ENCODE measurements at regions not wholly inside any gene's neighbourhood (a gene's known extent, or its start where the extent isn't known, plus 50 kb on each side); places are given as distances from the start of the nearest gene placed in this dataset.

DNA sequence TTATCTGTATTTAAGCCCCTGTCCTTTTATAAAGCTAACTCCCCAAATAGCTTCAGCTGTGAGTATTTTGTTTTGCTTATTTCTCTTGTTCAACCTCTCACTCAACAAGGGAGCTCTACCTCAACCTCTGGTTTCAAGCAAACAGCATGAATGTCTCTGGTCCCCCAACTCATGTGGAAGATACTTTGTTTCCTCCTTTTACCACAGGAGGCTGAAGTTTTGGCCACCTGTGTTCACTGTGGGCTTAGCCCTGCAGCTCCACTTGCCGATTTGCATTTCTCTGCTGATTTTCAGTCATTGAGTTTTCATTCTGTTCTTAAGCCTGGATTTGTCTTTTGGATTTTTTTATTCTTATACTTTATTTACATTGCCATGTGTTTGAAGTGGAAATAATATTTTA is 613.1 kb downstream of the USP25 start:
- H3K27me3 ChIP-seq (ENCODE audit: control insufficient read depth, insufficient read depth, low read length): no peaks in the 10 kb centered on the region
- no peaks in the 10 kb centered on the region for H3K4me1 ChIP-seq (ENCODE audit: control insufficient read depth, low read depth, low read length)
- H3K4me3 ChIP-seq (ENCODE audit: low read length): no peak overlapping the region
- H3K36me3 ChIP-seq (ENCODE audit: control insufficient read depth, low read depth, low read length): no peaks in the 10 kb centered on the region
- H3K9ac ChIP-seq (ENCODE audit: low read length): no peak overlapping the region
- no peak overlapping the region for H3K27ac ChIP-seq (ENCODE audit: low read length)
- no peaks in the 10 kb centered on the region for H3K9me3 ChIP-seq (ENCODE audit: control insufficient read depth, low read depth, low read length)

DNA sequence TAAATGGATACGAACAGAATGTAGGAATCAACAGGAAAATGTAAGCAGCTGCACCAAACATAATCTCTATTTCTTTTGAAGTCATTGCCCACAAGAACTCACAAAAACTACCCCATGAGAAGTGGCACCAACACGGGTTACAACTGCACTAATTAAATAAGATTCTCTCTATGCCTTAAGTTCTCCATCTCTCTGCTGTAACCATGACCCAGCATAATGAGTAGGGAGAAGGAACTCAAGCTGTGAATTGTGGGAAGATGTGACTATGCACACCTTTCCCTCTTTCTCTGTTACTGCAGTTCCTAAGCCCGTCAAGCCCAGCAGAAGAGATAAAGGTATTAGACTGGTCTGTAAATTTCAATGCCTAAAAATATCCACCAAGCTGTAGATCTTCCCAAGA is 614.0 kb downstream of the USP25 start:
- Histone ChIP-seq H3K36me3 (ENCODE audit: control insufficient read depth, low read depth, low read length) (no peaks in the 10 kb centered on the region), H3K27me3 (ENCODE audit: control insufficient read depth, insufficient read depth, low read length) (no peaks in the 10 kb centered on the region), H3K4me3 (ENCODE audit: low read length) (no peak overlapping the region), H3K9me3 (ENCODE audit: control insufficient read depth, low read depth, low read length) (no peaks in the 10 kb centered on the region), H3K9ac (ENCODE audit: low read length) (no peak overlapping the region), H3K4me1 (ENCODE audit: control insufficient read depth, low read depth, low read length) (no peaks in the 10 kb centered on the region), H3K27ac (ENCODE audit: low read length) (no peak overlapping the region)

DNA sequence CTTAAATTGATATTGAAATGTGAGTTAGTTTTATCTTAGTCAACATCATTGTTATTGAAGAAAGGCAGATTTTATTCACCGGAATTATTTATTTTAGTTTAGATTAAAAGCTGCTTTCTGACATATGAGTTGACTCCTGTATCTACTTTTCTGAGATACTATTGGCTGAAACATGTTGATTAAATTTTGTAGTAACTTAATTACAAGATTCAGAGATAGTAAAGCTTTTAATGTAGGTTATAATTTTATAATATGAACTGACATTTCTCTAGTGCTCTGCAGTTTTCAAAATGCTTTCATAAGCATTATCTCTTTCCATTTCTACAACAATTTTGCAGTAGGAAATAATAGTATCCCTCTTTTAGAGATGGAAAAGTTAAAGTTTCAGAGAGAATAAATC is 616.0 kb downstream of the USP25 start:
- Histone ChIP-seq H3K4me1 (ENCODE audit: control insufficient read depth, low read depth, low read length) (no peaks in the 10 kb centered on the region), H3K27me3 (ENCODE audit: control insufficient read depth, insufficient read depth, low read length) (no peaks in the 10 kb centered on the region), H3K36me3 (ENCODE audit: control insufficient read depth, low read depth, low read length) (no peaks in the 10 kb centered on the region), H3K27ac (ENCODE audit: low read length) (no peak overlapping the region), H3K4me3 (ENCODE audit: low read length) (no peak overlapping the region), H3K9me3 (ENCODE audit: control insufficient read depth, low read depth, low read length) (no peaks in the 10 kb centered on the region), H3K9ac (ENCODE audit: low read length) (no peak overlapping the region)

GRCh38 chr21:16347223-16347622 is 617.4 kb downstream of the USP25 start:
- no peaks in the 10 kb centered on the region for H3K4me1 ChIP-seq (ENCODE audit: control insufficient read depth, low read depth, low read length)

DNA sequence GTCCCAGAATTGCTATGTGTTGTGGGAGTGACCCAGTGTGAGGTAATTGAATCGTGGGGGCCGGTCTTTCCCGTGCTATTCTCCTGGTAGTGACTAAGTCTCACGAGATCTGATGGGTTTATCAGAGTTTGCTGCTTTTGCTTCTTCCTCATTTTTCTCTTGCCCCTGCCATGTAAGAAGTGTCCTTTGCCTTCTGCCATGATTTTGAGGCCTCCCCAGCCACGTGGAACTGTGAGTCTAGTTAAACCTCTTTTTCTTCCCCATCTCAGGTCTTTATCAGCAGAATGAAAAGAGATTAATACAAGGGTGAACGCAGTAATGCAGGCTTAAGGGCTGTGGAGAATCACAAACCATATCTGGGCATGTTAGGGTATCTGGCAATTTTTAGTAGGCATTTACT is 624.0 kb downstream of the USP25 start:
- H3K9me3 ChIP-seq (ENCODE audit: control insufficient read depth, low read depth, low read length): no peaks in the 10 kb centered on the region
- H3K4me1 ChIP-seq (ENCODE audit: control insufficient read depth, low read depth, low read length): no peaks in the 10 kb centered on the region
- no peak overlapping the region for H3K4me3 ChIP-seq (ENCODE audit: low read length)
- no peak overlapping the region for H3K9ac ChIP-seq (ENCODE audit: low read length)
- H3K27me3 ChIP-seq (ENCODE audit: control insufficient read depth, insufficient read depth, low read length): no peaks in the 10 kb centered on the region
- H3K27ac ChIP-seq (ENCODE audit: low read length): no peak overlapping the region
- H3K36me3 ChIP-seq (ENCODE audit: control insufficient read depth, low read depth, low read length): no peaks in the 10 kb centered on the region

More at GRCh38 chr21:16347223-16347622, 617.4 kb downstream of the USP25 start:
- no peak overlapping the region for H3K4me3 ChIP-seq (ENCODE audit: low read length)
- no peaks in the 10 kb centered on the region for H3K9me3 ChIP-seq (ENCODE audit: control insufficient read depth, low read depth, low read length)
- no peak overlapping the region for H3K27ac ChIP-seq (ENCODE audit: low read length)
- no peaks in the 10 kb centered on the region for H3K27me3 ChIP-seq (ENCODE audit: control insufficient read depth, insufficient read depth, low read length)
- H3K36me3 ChIP-seq (ENCODE audit: control insufficient read depth, low read depth, low read length): no peaks in the 10 kb centered on the region
- no peak overlapping the region for H3K9ac ChIP-seq (ENCODE audit: low read length)

GRCh38 chr21:16357994-16358393 is 628.2 kb downstream of the USP25 start:
- H3K27me3 ChIP-seq (ENCODE audit: control insufficient read depth, insufficient read depth, low read length): no peaks in the 10 kb centered on the region
- H3K27ac ChIP-seq (ENCODE audit: low read length): no peak overlapping the region
- H3K4me1 ChIP-seq (ENCODE audit: control insufficient read depth, low read depth, low read length): no peaks in the 10 kb centered on the region

DNA sequence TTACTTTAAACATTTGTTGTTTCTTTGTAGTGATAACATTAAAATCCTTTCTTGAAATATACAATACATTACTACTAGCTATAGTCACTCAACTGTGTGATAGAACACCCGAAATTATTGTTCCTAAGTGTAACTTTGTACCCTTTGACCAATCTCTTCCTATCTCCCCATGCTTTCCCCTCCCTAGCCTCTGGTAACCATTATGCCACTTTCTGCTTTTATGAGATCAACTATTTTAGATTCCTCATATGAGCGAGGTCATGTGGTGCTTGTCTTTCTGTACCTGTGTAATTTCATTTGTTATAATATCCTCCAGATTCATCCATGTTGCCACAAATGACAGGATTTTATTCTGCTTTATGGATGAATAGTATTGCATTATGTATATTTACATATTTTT is 629.0 kb downstream of the USP25 start:
- Histone ChIP-seq H3K4me1 (ENCODE audit: control insufficient read depth, low read depth, low read length) (no peaks in the 10 kb centered on the region), H3K9ac (ENCODE audit: low read length) (no peak overlapping the region), H3K36me3 (ENCODE audit: control insufficient read depth, low read depth, low read length) (no peaks in the 10 kb centered on the region), H3K27me3 (ENCODE audit: control insufficient read depth, insufficient read depth, low read length) (no peaks in the 10 kb centered on the region), H3K9me3 (ENCODE audit: control insufficient read depth, low read depth, low read length) (peaks cover 3% of the 10 kb centered on the region), H3K27ac (ENCODE audit: low read length) (no peak overlapping the region), H3K4me3 (ENCODE audit: low read length) (no peak overlapping the region)

More at GRCh38 chr21:16357994-16358393, 628.2 kb downstream of the USP25 start:
- Histone ChIP-seq H3K36me3 (ENCODE audit: control insufficient read depth, low read depth, low read length) (no peaks in the 10 kb centered on the region), H3K9ac (ENCODE audit: low read length) (no peak overlapping the region), H3K4me3 (ENCODE audit: low read length) (no peak overlapping the region), H3K9me3 (ENCODE audit: control insufficient read depth, low read depth, low read length) (peaks cover 3% of the 10 kb centered on the region)

- Histone ChIP-seq H3K9ac (ENCODE audit: low read length) (no peak overlapping the region), H3K9me3 (ENCODE audit: control insufficient read depth, low read depth, low read length) (peaks cover 3% of the 10 kb centered on the region)
Observed at GRCh38 chr21:16363100-16363499, 633.3 kb downstream of the USP25 start.

GRCh38 chr21:16363518-16363917 is 633.7 kb downstream of the USP25 start:
- Histone ChIP-seq H3K27me3 (ENCODE audit: control insufficient read depth, insufficient read depth, low read length) (no peaks in the 10 kb centered on the region), H3K4me3 (ENCODE audit: low read length) (no peak overlapping the region), H3K9me3 (ENCODE audit: control insufficient read depth, low read depth, low read length) (peaks cover 3% of the 10 kb centered on the region), H3K4me1 (ENCODE audit: control insufficient read depth, low read depth, low read length) (no peaks in the 10 kb centered on the region), H3K9ac (ENCODE audit: low read length) (no peak overlapping the region), H3K36me3 (ENCODE audit: control insufficient read depth, low read depth, low read length) (no peaks in the 10 kb centered on the region), H3K27ac (ENCODE audit: low read length) (no peak overlapping the region)

More at GRCh38 chr21:16363100-16363499, 633.3 kb downstream of the USP25 start:
- Histone ChIP-seq H3K4me1 (ENCODE audit: control insufficient read depth, low read depth, low read length) (no peaks in the 10 kb centered on the region), H3K27me3 (ENCODE audit: control insufficient read depth, insufficient read depth, low read length) (no peaks in the 10 kb centered on the region), H3K36me3 (ENCODE audit: control insufficient read depth, low read depth, low read length) (no peaks in the 10 kb centered on the region), H3K27ac (ENCODE audit: low read length) (no peak overlapping the region), H3K4me3 (ENCODE audit: low read length) (no peak overlapping the region)

DNA sequence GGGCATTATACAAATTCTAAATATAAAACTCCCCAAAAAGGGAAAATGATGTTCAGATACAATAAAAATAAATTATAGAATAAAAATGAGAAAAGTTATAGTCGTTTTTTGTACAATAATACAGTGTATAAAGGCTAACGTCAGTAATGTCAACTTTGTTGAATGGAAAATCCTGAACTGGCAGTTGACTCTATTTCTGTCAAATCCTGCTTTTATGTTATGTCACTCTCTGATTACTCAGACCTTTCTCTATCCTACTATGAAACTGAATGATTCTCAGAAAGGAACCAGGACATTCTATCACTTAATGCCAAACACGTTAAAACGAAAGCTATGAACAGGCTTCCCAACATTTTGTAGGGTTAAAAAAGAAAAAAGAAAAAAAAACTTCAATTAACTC is 636.4 kb downstream of the USP25 start:
- no peaks in the 10 kb centered on the region for H3K27me3 ChIP-seq (ENCODE audit: control insufficient read depth, insufficient read depth, low read length)
- H3K4me1 ChIP-seq (ENCODE audit: control insufficient read depth, low read depth, low read length): no peaks in the 10 kb centered on the region
- H3K9ac ChIP-seq (ENCODE audit: low read length): no peak overlapping the region
- no peak overlapping the region for H3K4me3 ChIP-seq (ENCODE audit: low read length)
- H3K36me3 ChIP-seq (ENCODE audit: control insufficient read depth, low read depth, low read length): no peaks in the 10 kb centered on the region
- H3K27ac ChIP-seq (ENCODE audit: low read length): no peak overlapping the region
- no peaks in the 10 kb centered on the region for H3K9me3 ChIP-seq (ENCODE audit: control insufficient read depth, low read depth, low read length)

- no peaks in the 10 kb centered on the region for H3K4me1 ChIP-seq (ENCODE audit: control insufficient read depth, low read depth, low read length)
Observed at GRCh38 chr21:16367079-16367478, 637.3 kb downstream of the USP25 start.

DNA sequence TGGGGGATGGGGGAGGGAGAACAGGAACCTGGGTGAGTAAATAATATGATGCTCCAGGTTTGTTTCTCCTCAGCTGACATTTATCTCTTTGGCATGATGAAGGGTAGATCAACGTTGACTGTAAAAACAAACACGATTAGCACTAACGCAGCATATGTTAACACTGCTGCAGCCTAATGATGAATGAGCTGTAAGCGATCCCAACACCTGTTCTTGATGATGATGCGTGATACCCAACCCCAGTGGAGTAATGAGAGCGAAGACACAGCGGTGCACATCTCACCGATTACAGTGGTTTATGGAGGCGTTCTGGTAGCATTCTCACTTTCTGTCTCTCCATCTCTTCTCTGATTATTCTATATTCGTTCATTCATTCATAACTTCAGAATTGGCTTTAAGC is 640.4 kb downstream of the USP25 start:
- Histone ChIP-seq H3K27me3 (ENCODE audit: control insufficient read depth, insufficient read depth, low read length) (no peaks in the 10 kb centered on the region), H3K9ac (ENCODE audit: low read length) (no peak overlapping the region), H3K4me1 (ENCODE audit: control insufficient read depth, low read depth, low read length) (no peaks in the 10 kb centered on the region), H3K4me3 (ENCODE audit: low read length) (no peak overlapping the region), H3K9me3 (ENCODE audit: control insufficient read depth, low read depth, low read length) (no peaks in the 10 kb centered on the region), H3K27ac (ENCODE audit: low read length) (no peak overlapping the region), H3K36me3 (ENCODE audit: control insufficient read depth, low read depth, low read length) (no peaks in the 10 kb centered on the region)

More at GRCh38 chr21:16367079-16367478, 637.3 kb downstream of the USP25 start:
- Histone ChIP-seq H3K27me3 (ENCODE audit: control insufficient read depth, insufficient read depth, low read length) (no peaks in the 10 kb centered on the region), H3K9ac (ENCODE audit: low read length) (no peak overlapping the region), H3K36me3 (ENCODE audit: control insufficient read depth, low read depth, low read length) (no peaks in the 10 kb centered on the region), H3K9me3 (ENCODE audit: control insufficient read depth, low read depth, low read length) (no peaks in the 10 kb centered on the region), H3K27ac (ENCODE audit: low read length) (no peak overlapping the region), H3K4me3 (ENCODE audit: low read length) (no peak overlapping the region)

Data from iPS-18a (cell line).